ENCODE measurements at regions not wholly inside any gene's neighbourhood (a gene's known extent, or its start where the extent isn't known, plus 50 kb on each side); places are given as distances from the start of the nearest gene placed in this dataset.
"Not testable (repeated sequence)": the region's sequence is repeated elsewhere in the genome, so short reads cannot be mapped to it uniquely, and the experiment has no call there.

DNA sequence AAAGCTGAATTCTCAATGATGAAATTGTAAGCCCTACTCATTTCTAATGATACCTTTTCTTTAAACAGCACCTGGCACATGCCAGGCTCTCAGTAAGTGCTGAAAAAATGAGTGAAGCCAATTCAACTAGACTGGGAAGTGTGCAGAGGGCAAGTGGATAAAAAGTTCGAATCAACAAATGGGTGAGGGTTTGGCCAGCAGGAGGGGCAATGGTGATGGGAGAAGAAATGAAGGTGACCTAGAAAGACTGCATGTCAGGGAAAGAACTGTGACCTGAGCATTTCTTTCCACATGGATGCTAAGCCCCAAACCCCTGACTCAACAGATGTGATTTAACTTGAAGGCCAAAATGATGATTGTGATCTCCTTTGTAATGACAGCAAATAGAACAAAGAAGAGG is 54.6 kb downstream of the DKK1 start:
- no peak for DNase-seq (ENCODE audit: low read depth)

DNA sequence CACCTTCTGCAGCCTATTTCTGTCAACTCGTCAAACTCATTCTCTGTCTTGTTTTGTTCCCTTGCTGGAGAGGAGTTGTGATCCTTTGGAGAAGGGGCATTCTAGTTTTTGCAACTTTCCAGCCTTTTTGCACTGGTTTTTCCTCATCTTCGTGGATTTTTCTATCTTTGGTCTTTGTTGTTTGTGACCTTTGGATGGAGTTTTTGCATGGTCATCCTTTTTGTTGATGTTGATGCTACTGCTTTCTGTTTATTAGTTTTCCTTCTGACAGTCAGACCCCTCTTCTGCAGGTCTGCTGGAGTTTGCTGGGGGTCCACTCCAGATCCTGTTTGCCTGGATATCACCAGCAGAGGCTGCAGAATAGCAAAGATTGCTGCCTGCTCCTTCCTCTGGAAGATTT is 60.1 kb downstream of the DKK1 start:
- DNase-seq (ENCODE audit: low read depth): not testable (repeated sequence)

DNA sequence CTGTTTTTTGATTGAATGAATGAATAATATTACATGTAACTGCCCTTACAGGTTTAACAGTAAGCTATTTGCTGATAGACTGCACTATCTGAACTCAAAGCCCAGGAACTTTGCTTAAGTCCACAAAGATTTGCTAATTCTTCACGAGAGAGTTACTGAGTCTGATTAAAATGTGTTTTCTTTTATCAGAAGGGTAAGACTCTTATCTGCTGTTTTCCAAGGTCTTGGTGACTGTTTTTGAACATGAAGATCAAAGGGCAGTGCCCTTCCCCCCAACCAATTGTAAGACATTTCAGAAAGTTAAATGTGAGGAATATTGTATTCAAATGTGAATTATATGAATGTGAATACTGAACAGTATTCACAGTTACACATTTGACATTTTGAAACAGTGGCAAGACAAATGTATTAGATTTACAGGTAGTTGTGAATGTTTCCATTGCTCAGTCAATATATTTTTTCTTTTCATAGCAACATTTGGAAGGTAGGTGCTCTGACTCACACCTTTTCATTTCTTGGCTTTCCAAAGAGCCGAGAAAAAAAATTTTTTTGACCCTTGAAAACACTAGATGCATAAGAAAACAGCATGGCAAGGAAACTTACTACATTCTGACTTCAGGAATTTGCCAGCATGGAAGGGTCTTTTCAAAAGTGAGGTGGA is 62.7 kb downstream of the DKK1 start:
- no peak for DNase-seq (ENCODE audit: low read depth)

DNA sequence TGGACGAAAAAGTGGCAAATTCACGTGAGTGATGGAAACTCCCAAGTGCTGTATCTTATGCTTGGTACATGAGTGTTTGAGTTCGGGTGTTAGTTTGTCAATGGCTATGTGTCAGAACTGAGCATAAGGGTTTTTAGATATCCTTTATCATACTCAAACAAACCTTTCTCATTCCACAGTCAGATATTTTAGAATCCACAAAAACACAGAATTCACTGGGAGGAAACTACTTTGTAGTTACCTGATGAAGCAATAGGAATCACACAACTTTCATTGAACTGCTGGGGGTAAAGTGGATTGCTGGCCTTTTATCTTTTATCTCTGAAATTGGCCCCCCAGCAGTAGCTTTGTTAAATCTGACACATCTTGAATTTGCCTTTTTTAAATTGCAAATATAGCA is 64.0 kb downstream of the DKK1 start:
- no peak for DNase-seq (ENCODE audit: low read depth)

DNA sequence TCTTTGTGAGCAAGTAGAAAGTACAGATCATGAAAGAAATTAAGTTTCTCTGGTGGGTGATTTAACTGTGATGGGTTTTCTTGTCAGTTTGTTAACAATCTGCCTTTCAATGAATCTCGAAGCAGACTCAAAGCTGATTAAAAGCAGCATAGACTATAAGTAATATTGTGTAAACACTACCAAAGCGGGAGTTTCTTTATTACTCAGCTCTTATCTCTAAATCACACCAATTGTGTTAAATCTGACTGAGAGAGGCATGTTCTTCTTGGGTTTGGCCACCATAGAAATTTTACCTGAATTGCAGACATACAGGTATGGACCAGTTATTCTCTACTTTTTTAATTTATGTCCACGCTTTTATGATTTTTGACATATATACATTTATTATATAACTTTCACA is 65.2 kb downstream of the DKK1 start:
- no peak for DNase-seq (ENCODE audit: low read depth)

DNA sequence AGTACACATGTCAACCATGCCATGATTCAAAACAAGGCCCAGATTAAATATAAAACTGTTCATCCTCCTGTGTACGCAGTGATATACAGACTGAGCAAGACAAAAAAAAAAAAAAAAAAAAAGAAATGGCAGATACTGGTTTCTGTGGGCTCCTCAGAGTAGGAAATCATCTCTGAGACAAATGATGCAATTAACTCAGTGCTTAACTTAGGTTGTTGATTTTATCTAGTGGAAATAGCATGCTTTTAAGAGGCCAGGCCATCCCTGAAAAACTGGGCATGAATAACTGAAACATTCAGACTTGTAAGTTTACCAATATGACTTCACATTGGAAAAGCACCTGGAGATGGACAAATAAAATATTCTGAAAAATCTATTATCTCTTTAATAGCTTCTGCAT is 69.0 kb downstream of the DKK1 start:
- DNase-seq (ENCODE audit: low read depth): no peak

DNA sequence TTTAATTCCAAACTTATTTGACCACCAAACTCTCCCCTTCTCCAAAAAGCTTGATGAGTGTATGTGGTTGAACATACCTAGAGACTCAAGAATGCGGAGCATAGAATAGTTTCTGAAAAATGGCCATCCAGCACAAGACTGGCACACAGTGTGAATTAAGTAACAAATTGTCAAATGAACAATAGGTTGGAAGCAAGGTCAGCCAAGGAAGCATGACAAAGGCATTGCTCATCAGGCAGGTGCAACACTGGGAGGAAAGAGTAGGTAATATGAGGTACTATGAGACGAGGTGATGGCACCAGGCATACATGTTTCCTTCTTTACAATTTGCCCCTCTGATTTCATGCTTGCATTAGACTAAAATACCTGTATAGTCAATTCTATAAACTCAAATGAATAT is 73.7 kb downstream of the DKK1 start:
- no peak for DNase-seq (ENCODE audit: low read depth)

DNA sequence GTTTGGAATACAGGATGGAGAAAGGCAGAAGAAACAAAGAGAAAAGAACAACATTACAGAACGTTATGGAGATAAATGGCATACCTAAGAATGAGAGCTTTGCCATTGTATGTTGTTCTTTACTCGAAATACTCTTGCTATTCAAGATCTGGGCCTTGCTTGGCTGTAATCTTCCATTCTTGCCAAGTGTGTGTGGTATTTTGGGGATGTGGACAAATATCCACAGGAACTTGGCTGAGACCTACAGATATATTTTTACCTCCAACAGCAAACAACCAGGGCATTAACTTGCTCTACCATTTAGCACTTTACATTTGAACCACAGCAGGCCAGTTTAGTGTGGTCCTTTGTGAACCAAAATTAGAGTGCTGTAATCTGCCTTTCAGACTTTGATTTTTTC is 76.3 kb downstream of the DKK1 start:
- no peak for DNase-seq (ENCODE audit: low read depth)

DNA sequence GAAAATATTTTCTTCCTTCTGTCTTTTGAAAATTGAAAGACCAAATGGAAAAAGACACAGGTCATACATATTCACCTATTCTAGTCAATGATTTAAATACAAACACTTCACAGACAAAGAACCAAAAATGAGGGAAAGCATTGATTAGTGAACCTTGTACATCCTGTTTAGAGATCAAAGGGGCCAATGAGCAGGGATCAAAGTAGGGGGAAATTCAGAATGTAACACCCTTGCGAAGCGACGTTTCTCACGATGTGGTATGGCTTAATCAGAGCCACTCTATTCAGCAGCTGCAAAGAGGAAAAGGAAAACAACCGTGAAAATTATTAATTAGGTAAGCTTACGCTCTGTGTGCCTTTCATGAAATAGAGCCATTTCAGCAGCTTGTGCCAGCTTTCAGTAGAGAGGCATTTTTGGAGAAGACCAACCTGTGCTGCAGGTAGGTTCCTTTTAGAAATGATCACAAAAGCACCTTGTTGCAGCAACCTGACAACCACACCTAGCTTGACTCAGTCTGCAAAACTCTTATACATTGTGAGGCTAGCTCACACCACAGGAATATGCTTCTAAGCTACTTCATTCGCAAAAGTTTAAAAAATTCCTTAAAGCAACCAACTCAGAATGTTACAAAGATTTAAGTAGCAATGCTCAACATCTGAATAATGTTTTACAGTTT is 78.0 kb downstream of the DKK1 start:
- no peak for DNase-seq (ENCODE audit: low read depth)

DNA sequence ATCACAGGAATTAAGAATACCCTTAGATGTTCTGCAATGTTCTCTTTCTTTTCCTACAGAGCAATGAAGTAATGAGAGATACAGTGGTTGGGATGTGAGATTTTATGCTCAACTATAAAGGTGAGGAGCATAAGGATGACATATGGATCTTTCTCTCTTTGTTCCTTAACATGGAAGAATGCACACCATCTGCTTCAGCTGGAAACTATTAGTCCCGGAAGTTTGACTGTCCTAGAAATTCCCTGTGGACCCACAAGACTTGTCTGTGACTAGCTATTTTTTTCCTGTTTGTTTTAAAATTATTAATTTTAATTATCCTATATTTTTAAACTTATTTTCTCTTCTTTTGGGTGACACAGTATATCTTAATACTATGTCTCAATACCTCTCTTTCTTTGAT is 80.2 kb downstream of the DKK1 start:
- no peak for DNase-seq (ENCODE audit: low read depth)

DNA sequence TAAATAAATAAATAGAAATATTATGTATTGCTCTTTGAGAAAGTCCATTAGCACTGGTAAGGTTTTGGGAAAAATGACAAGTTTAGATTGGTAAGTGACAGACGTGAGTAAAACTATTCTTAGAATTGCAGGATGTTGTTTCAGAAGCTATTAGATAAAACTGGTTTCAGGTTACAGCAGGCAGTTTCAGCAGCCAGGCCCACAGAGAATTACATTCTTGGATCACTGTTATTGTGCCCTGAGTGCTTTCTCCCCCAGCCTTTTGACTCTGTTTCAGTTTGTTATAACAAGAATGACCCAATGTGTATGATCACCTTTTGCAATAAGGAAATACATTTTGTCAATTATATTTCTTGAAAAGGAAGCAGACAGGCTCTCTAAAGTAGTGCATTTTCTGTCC is 86.5 kb downstream of the DKK1 start:
- DNase-seq (ENCODE audit: low read depth): no peak

DNA sequence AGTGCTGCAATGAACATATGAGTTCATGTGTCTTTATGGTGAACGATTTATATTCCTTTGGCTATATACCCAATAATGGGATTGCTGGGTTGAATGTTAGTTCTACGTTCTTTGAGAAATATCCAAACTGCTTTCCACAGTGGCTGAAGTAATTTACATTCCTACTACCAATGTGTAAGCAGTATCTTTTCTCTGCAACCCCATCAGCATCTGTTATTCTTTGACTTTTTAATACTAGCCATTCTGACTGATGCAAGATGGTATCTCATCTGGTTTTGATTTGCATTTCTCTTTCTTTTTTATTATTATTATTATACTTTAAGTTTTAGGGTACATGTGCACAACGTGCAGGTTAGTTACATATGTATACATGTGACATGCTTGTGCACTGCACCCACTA is 89.7 kb downstream of the DKK1 start:
- not testable (repeated sequence) for DNase-seq (ENCODE audit: low read depth)

DNA sequence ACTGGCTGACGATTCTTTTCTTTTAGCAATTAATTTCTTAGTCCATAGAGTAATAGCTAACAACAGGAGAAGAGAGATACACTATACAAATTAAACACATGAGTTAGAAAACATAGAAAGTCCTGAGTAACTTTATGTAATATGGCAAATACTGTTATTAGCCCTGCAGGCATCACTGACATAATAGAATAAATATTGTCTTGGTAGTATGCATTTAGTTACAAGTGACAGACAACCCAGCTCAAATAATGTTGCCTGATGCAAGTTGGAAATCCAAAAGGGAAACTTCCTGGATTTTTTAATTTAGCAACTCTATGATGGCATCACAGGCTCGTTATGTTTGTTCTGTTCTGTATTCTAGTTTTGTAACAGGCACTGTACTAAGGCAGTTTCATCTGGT is 95.1 kb downstream of the DKK1 start:
- DNase-seq (ENCODE audit: low read depth): no peak

DNA sequence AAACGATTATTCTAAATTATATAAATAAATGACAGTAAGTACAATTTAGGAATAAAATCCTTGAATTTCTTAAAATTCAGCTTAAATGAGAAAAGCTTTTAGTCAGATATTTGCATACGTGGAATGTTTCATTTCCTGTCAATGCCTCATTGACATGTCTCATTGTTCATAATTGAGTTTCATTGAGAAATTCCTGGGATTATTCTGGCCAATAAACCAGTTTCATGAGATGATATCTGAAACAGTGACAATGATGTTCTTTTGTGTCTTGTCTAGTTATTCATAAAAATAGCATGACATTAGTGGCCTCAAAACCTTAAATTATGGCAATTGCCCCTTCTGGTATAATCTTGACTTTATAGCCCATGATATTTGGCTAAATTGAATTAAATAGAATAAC is 95.8 kb downstream of the DKK1 start:
- no peak for DNase-seq (ENCODE audit: low read depth)

DNA sequence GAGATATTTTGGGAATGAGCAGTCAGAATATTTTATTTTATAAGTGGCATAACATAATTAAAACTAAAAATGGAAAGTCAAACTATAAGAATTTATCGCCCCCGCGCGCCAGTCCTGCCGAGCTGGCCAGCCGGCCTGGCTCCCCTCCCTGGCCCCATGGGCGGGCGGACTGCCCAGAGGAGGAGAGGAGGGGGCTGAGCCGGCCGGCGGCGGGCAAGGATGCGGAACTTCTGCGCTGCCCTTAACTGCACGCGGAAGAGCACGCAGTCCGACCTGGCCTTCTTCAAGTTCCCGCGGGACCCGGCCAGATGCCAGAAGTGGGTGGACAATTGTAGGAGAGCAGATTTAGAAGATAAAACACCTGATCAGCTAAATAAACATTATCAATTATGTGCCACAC is 96.8 kb downstream of the DKK1 start:
- DNase-seq (ENCODE audit: low read depth): no peak

DNA sequence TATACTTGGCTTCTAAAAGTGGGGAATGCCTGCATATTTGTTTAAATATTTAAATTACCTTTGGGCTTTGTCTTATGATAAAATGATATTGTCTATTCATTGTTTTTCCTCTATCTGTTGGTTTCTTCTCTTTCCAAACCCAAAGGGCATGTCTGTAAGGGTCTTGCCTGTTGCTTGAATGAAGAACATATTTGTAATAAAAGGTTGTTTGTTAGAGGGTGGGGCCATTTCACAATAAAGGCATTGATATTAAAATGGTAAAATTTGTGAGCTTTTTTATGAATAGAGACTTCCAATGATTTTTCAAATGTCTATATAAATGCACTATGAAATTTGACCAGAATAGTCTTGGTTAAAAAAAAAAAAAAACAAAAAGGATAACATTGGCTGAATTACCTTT is 105.2 kb downstream of the DKK1 start:
- DNase-seq (ENCODE audit: low read depth): no peak

DNA sequence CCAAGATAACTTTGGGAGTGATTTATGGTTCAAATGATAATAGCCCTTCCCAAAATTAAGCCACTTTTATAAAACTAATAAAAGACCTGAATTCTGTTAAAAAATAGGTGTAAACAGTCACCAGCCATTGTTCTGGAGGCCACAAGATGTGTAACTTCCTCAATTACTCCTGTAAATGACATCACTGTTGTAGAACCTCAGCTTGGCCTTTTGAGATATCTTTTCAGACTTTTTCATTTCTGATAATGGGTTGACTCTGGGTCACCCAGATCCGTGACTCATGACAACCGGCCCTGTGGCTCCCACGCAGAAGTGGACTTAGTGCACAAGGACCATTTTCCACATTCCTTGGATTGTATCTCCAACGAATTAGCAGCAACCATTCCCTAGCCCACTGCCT is 106.6 kb downstream of the DKK1 start:
- no peak for DNase-seq (ENCODE audit: low read depth)

DNA sequence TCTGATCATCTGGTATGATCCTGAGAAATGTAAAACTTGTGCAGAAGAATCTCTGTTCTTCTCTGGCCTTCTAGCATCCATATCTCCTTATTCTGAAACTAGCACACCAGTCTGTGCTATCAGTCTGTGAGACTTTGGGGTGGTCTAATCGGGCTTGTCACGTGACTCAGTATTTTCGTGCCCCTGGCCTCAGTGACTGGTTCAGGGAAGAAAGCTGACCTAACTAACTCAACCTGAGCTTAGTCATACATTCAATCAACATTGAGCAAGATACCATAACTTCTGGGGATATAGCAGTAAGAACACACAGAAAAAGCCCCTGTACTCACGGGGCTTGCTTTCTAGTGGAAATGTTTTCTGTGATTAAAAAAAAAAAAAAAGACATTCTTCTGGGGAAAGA is 109.3 kb downstream of the DKK1 start:
- DNase-seq (ENCODE audit: low read depth): no peak

DNA sequence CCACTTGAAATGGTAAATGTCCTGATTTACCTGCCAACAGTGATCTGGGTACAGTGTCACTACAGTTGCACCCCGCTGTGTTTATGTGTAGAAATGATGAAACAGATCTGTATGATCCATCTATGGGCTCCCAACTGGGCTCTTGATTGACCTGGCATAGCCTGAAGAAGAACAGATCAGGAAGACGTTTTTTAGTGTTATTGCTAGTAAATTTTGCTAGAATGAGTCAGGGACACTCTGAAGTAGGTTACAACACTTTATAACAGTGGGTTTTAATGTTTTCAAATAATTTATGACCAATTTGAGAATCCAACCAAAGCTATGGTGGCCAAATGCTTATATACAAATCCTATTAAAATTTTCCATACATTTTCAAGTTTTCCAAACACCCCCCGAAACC is 110.3 kb downstream of the DKK1 start:
- no peak for DNase-seq (ENCODE audit: low read depth)

DNA sequence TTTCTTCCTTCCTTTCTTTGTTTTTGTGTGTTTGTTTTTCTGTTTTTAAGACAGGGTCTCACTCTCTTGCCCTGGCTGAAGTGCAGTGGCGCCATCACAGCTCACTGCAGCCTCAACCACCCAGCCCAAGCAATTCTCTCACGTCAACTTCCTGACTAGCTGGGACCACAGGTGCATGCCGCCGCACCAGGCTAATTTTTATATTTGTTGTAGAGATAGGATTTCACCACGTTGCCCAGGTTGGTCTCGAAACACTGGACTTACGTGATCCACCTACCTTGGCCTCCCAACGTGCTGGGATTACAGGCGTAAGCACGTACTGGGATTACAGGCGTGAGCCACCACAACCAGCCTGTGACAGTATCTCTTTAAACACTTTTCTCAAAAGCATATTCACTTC is 120.7 kb downstream of the DKK1 start:
- no peak for DNase-seq (ENCODE audit: low read depth)

DNA sequence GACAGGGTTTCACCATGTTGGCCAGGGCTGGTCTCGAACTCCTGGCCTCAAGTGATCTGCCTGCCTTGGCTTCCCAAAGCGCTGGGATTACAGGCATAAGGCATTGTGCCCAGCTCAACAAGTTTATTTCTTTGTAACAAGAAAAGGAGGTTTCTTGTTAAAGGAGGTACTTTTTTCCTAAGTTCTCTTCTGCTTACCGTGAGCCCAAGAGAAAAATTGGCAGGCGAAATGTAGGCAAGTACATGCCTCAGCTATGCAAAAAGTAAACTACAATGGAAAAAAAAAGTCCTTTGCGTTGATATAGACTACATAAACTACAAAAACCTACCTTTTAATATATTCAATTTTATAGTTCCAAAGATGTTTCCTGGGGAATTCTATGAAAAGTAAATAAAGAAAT is 122.6 kb downstream of the DKK1 start:
- no peak for DNase-seq (ENCODE audit: low read depth)

DNA sequence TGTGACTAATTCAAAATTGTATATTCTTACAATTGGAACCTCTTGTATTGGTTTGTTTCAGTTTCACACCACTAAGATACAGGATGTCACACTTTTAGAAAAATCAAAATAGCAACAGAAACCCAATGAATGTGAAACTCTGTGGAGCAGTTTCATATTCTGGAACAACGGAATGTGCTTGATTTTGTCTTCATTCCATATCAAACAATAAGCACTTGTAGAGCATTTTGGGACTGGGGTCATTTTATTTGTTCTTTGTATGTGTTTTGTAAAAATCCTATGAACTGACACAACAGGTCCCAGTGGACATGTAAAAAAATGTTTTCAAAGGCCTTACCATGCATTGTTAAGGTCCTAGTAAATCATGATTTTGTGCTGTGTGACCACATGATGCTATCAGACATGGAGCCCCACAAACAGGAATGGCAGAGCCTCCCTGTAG is 123.1 kb downstream of the DKK1 start:
- no peak for DNase-seq (ENCODE audit: low read depth)

DNA sequence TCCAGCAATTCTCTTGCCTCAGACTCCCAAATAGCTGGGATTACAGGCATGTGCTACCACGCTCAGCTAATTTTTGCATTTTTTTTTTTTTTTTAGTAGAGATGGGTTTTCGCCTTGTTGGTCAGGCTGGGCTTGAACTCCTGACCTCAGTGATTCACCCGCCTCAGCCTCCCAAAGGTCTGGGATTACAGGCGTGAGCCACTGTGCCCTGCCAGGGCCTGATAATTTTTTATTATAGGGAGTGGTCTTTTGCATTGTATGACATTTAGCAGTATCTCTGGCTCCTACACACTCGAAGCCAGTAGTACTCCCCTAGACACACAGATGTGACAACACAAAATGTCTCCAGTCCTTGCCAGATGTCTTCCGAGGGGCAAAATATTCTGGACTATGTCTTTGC is 124.0 kb downstream of the DKK1 start:
- DNase-seq (ENCODE audit: low read depth): no peak

DNA sequence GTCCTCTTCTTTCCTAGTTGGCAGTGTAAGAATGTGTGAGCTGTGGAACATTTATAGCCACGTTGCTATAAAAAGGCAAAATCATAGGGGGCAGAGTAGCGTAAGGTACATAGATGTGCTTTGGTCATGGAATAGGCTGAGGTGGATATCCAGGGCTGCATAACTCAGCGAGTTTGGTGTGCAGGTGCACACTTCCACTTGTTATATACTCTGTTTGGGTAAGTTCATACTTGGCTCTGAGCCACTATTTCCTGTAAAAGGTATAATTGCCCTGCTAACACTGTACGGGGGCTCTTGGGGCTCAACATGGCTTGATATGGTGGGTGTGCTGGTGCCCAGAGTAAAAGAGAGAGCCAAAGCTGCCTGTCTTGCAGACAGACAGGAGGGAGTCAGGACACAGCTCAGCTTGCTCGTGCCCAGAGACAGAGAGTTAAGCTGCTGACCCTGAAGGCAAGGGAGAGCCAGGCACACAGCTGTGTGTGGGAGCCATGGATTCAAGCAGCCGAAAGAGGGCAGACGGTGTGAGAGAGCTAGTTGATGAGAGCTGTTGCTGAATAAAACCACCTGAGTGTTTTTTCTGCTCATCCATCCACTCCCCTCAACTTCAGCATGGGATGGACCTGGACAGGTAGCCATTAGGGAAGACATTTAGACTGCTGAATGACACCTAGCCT is 126.7 kb downstream of the DKK1 start:
- no peak for DNase-seq (ENCODE audit: low read depth)
